Neural progenitor cell (in vitro differentiated cells): ENCODE measurements at regions not wholly inside any gene's neighbourhood (a gene's known extent, or its start where the extent isn't known, plus 50 kb on each side); places are given as distances from the start of the nearest gene placed in this dataset.

Source experiments
- EZH2 ChIP-seq: fragments of 200-600 bp; sonication (generic); IDR thresholded peaks from 2 replicates; pipeline ENCODE4 v1.6.1; 2017; ENCODE audit warnings: antibody characterized with exemption, mild to moderate bottlenecking, moderate library complexity
- EZH2phosphoT487 ChIP-seq: fragments of 200-600 bp; sonication (generic); IDR thresholded peaks from 2 replicates; pipeline ENCODE4 v1.6.1; 2017; ENCODE audit warnings: antibody characterized with exemption
- TF ChIP-seq, protein P1 (sequence below): fragments of 200-600 bp; sonication (generic); IDR thresholded peaks from 2 replicates; pipeline ENCODE4 v1.5.1; 2017; ENCODE audit warnings: antibody characterized with exemption, mild to moderate bottlenecking

DNA sequence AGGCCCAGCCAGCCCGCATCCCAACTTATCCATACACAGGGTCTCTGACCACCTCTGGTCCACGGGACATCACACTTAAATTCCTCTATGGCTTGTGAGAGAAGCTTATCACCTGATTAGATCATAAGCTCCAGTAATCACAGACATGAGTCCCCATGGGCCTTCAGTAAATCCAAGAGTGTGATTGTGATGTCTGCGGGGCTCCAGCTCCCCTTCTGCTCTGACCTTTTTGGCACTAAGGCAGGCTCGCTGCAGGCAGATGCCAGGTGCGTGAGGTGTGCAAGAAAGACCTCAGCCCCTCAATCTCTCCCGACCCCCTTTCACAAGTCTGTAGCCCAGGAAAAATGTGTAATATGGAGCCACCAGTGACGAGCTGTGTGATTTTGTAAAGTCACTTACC, 127.6 kb upstream of the DUSP22 start:
- TF ChIP-seq EZH2phosphoT487 (no peak), EZH2 (no peak)
- TF ChIP-seq, protein P1, sequence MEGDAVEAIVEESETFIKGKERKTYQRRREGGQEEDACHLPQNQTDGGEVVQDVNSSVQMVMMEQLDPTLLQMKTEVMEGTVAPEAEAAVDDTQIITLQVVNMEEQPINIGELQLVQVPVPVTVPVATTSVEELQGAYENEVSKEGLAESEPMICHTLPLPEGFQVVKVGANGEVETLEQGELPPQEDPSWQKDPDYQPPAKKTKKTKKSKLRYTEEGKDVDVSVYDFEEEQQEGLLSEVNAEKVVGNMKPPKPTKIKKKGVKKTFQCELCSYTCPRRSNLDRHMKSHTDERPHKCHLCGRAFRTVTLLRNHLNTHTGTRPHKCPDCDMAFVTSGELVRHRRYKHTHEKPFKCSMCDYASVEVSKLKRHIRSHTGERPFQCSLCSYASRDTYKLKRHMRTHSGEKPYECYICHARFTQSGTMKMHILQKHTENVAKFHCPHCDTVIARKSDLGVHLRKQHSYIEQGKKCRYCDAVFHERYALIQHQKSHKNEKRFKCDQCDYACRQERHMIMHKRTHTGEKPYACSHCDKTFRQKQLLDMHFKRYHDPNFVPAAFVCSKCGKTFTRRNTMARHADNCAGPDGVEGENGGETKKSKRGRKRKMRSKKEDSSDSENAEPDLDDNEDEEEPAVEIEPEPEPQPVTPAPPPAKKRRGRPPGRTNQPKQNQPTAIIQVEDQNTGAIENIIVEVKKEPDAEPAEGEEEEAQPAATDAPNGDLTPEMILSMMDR: no peak
